ENCODE measurements at regions not wholly inside any gene's neighbourhood (a gene's known extent, or its start where the extent isn't known, plus 50 kb on each side); places are given as distances from the start of the nearest gene placed in this dataset.

GRCh38 chr3:29185706-29186105 is 95.2 kb upstream of the RBMS3 start:
- TF ChIP-seq CTCF (IDR thresholded peaks at IDR 0.05) (no peak), POLR2AphosphoS5 (IDR thresholded peaks at IDR 0.05) (no peak), POLR2A (IDR thresholded peaks at IDR 0.05) (no peak)

Measured in transverse colon (tissue), 4 donors.